ENCODE measurements at regions not wholly inside any gene's neighbourhood (a gene's known extent, or its start where the extent isn't known, plus 50 kb on each side); places are given as distances from the start of the nearest gene placed in this dataset.

GRCh38 chr9:35540315-35540714, 50.4 kb downstream of the RUSC2 start:
- no peak for DNase-seq (ENCODE audit: low read depth)

DNA sequence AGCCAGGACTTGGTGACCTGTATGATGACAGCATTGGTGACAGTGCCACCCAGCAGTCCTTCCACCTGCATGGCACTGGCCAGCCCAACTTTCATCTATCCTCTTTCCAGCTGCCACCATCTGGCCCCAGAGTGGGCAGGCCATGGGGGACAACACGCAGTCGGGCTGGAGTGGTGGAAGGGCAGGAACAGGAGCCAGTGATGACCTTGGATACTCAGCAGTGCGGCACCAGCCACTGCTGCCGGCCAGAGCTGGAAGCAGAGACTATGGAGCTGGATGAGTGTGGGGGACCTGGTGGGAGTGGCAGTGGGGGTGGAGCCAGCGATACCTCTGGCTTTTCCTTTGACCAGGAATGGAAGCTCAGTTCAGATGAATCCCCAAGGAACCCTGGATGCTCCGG, 56.9 kb downstream of the RUSC2 start:
- DNase-seq (ENCODE audit: low read depth) = no peak

DNA sequence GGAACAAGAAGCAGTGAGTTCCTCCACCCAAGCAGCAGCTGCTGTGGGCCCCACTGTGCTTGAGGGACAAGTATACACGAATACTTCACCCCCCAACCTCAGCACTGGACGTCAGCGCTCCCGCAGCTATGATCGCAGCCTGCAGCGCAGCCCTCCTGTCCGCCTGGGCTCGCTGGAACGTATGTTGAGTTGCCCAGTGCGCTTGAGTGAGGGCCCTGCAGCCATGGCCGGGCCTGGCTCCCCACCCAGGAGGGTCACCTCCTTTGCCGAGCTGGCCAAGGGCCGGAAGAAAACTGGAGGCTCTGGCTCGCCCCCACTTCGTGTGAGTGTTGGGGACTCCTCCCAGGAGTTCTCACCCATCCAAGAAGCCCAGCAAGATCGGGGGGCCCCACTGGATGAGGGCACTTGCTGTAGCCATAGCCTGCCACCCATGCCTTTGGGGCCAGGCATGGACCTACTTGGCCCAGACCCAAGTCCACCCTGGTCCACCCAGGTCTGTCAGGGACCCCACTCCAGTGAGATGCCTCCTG, 57.1 kb upstream of the TESK1 start:
- no peak for DNase-seq (ENCODE audit: low read depth)

DNA sequence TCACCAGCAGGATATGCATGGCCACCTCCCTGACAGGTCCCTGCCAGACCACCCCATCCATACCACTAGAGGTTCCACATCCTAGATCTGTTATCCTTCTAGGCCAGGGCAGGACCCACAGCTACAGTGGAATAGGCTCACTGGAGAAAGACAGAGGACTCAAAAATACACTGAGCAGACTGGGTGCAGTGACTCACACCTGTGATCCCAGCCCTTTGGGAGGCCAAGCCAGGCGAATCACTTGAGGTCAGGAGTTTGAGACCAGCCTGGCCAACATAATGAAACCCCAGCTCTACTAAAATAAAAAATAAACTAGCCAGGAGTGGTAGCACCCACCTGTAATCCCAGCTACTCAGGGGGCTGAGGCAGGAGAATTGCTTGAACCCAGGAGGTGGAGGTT, 56.5 kb upstream of the TESK1 start:
- peak; percentile 65 for DNase-seq (ENCODE audit: low read depth)

DNA sequence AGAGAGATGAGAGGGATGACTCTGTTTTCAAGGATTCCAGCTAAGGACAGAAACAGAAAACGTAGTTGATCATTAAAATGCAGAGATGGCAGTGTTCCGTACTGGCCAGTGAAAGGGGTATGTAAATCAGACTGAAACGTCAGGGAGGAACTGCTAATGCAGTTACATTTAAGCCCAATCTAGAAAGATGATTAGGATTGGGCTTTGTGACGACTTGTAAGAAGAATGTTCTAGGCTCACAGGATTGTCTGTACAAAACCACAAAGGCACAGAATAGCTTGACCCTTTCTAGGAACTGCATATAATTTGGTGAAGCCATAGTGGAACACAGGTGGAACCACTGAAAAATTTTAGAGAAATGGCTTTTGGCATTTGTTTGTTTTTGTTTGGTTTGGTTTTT, 55.6 kb upstream of the TESK1 start:
- DNase-seq (ENCODE audit: low read depth) = no peak

GRCh38 chr9:35552376-35552775, 52.7 kb upstream of the TESK1 start:
- peak; percentile 34 for DNase-seq (ENCODE audit: low read depth)

DNA sequence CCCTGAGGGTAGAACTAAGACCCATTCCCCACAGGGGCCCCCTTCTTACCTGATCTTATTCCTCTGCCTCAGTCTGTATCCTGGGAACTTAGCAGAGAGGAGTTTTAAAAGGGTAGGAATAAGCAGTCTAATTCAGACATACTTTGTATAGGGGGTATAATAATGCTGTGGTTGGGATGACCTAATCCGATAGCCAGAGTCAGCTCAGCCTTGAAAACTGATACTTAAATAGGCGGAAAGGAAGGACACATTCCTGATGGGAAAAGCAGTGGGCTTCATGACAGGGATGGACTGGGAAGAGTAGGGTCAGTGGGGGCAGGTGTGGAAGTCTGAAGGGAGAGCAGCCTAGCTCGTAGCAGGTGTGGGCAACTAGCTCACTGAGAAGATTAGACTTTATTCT, 52.2 kb upstream of the TESK1 start:
- peak; percentile 48 for DNase-seq (ENCODE audit: low read depth)

GRCh38 chr9:35553670-35554543, 51.2 kb upstream of the TESK1 start:
- peak; percentile 82 for DNase-seq (ENCODE audit: low read depth)

DNA sequence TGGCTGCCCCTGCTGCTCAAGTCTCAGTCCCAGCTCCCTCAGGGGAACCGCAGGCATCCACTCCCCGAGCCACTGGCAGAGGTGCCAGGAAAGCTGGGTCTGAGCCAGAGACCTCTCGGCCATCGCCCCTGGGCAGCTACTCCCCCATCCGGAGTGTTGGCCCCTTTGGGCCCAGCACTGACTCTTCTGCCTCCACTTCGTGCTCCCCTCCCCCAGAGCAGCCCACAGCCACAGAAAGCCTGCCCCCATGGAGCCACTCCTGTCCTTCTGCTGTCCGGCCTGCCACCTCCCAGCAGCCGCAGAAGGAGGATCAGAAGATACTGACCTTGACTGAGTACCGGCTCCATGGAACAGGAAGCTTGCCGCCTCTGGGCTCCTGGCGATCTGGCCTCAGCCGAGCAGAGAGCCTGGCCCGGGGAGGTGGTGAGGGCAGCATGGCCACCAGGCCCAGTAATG, 49.8 kb upstream of the TESK1 start:
- no peak for DNase-seq (ENCODE audit: low read depth)

Measured in M059J (cell line).